Ovary (tissue), 3 donors: ENCODE measurements at regions not wholly inside any gene's neighbourhood (a gene's known extent, or its start where the extent isn't known, plus 50 kb on each side); places are given as distances from the start of the nearest gene placed in this dataset.

Experiments
- EP300 ChIP-seq: sonication (generic); formaldehyde crosslinking; IDR thresholded peaks from one replicate; pipeline ENCODE4 v1.6.1; 2017; ENCODE audit warnings: antibody characterized with exemption
- POLR2A ChIP-seq: fragments of 450-650 bp; IDR thresholded peaks from one replicate; pipeline ENCODE4 v1.6.1; 2017; ENCODE audit warnings: antibody characterized with exemption, mild to moderate bottlenecking, moderate library complexity
- TF ChIP-seq, protein P1 (sequence below), 3 donors: fragments of 450-650 bp in 2 of 3; fragments of 200-600 bp in 1 of 3; IDR thresholded peaks; one replicate each; pipeline versions ENCODE4 v1.5.1 to v1.8.0; 2016 to 2022; ENCODE audit warnings: antibody characterized with exemption in 3 of 3, mild to moderate bottlenecking in 1 of 3
- donor health status: DM: no; HTN: no; CAD: no.

DNA sequence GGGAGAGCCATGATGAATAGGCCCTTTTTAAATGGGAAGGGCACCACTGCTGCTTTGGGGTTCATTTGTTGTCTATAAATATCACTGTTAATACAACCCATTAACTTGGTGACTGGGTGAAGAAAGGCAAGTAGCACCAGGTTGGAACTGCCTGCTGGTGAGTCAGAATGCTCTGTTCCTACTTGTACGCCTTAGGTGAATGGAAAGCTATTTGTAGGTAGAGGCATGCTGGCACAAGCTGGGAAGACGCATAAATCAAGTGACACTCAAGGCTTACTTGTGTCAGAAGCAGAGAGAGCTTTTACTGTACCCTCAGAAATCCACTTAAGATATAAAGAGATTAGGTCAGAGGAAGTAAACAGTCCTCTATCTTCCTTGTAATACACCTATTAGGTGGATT is 142.5 kb downstream of the TMX1 start:
- no peak for TF ChIP-seq EP300
- TF ChIP-seq, protein P1, sequence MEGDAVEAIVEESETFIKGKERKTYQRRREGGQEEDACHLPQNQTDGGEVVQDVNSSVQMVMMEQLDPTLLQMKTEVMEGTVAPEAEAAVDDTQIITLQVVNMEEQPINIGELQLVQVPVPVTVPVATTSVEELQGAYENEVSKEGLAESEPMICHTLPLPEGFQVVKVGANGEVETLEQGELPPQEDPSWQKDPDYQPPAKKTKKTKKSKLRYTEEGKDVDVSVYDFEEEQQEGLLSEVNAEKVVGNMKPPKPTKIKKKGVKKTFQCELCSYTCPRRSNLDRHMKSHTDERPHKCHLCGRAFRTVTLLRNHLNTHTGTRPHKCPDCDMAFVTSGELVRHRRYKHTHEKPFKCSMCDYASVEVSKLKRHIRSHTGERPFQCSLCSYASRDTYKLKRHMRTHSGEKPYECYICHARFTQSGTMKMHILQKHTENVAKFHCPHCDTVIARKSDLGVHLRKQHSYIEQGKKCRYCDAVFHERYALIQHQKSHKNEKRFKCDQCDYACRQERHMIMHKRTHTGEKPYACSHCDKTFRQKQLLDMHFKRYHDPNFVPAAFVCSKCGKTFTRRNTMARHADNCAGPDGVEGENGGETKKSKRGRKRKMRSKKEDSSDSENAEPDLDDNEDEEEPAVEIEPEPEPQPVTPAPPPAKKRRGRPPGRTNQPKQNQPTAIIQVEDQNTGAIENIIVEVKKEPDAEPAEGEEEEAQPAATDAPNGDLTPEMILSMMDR (IDR thresholded peaks at IDR 0.05): no peak
- no peak for TF ChIP-seq POLR2A
